Body of pancreas (tissue), 4 donors: ENCODE measurements at regions not wholly inside any gene's neighbourhood (a gene's known extent, or its start where the extent isn't known, plus 50 kb on each side); places are given as distances from the start of the nearest gene placed in this dataset.
"Not testable (repeated sequence)": the region's sequence is repeated elsewhere in the genome, so short reads cannot be mapped to it uniquely, and the experiment has no call there.

ENCODE experiments used
- ATAC-seq: fragments of 150-250 bp; one replicate; pipeline ENCODE4 v1.9.1; 2016
- DNase-seq, 4 donors: peaks; one replicate each; pipeline ENCODE4 v3.0.0-alpha.2; 2019
- H3K27ac ChIP-seq, 4 donors: fragments of 200-600 bp; sonication (generic); 1 replicate in 3 of 4; 2 replicates in 1 of 4; pipeline versions ENCODE4 v1.5.1 to v1.6.1; 2016 to 2019; ENCODE audit warnings: mild to moderate bottlenecking in 1 of 4, mixed read lengths in 1 of 4, moderate library complexity in 1 of 4
- H3K27me3 ChIP-seq, 2 donors: fragments of 200-600 bp; sonication (generic); one replicate each; pipeline ENCODE4 v1.6.0; 2016; ENCODE audit warnings: mild to moderate bottlenecking in 1 of 2
- H3K36me3 ChIP-seq, 2 donors: fragments of 200-600 bp; sonication (generic); replicated peaks in 1 of 2; 2 replicates each; pipeline ENCODE4 v1.5.1; 2016; ENCODE audit warnings: low read depth in 2 of 2; ENCODE audit not compliant: insufficient read depth in 1 of 2
- H3K4me1 ChIP-seq: fragments of 200-600 bp; sonication (generic); one replicate; pipeline ENCODE4 v1.6.0; 2016
- H3K4me3 ChIP-seq, 2 donors: fragments of 200-600 bp; sonication (generic); 1 replicate in 1 of 2; 2 replicates in 1 of 2; pipeline ENCODE4 v1.5.1; 2016 to 2019
- H3K9me3 ChIP-seq, 3 donors: fragments of 200-600 bp; sonication (generic); 1 replicate in 2 of 3; 2 replicates in 1 of 3; pipeline ENCODE4 v1.5.1; 2016
- POLR2A ChIP-seq, 3 donors: fragments of 450-650 bp; IDR thresholded peaks; one replicate each; pipeline ENCODE4 v1.6.1; 2016; ENCODE audit warnings: antibody characterized with exemption in 3 of 3, mild to moderate bottlenecking in 2 of 3
- WGBS, 2 donors: methylation state at CpG; one replicate each; pipeline ENCODE4 v1.1.5; 2017; 5-methylcytosine and 5-hydroxymethylcytosine counted together
- intact Hi-C: fragments of 100-400 bp; cut with DNase I; formaldehyde crosslinking; loops from one replicate; pipeline ENCODE4 v1.15.1; 2023
- TF ChIP-seq, protein P1 (sequence below), 7 experiments: fragments of 450-650 bp in 4 of 7; fragments of 200-600 bp in 3 of 7; sonication (generic) in 3 of 7; IDR thresholded peaks; one replicate each; pipeline ENCODE4 v1.5.1; 2016 to 2019; ENCODE audit warnings: antibody characterized with exemption in 7 of 7

DNA sequence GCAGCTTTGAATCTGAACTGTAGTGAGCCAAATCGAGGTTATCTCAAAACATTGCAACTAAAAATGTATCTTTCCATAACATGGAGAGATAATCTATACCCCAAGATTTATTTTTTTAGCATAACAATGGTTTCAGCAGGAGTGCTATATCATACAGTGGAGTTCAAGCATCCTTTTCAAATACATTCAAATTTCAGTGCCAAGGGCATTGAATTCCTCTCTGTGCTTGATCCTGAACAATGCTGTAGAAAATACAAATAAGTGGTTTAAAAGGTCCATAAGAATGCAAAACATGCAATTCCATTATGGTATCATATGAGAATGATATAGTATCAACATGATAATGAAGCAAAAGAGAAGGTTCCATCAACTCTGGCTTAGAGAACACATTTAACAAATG, 201.7 kb downstream of the TXNL1 start:
- Histone ChIP-seq H3K4me3 (no peak overlapping the region), H3K9me3 (no peaks in the 10 kb centered on the region), H3K27me3 (no peaks in the 10 kb centered on the region), H3K27ac (no peak overlapping the region), H3K36me3 (no peaks in the 10 kb centered on the region), H3K4me1 (no peaks in the 10 kb centered on the region)
- 40 to 54% methylated on average over 1 of the region's 1 CpG for WGBS, 2 donors
- ATAC-seq (no peak), DNase-seq (no peak)
- intact Hi-C loops = no loop called here
- TF ChIP-seq, protein P1, sequence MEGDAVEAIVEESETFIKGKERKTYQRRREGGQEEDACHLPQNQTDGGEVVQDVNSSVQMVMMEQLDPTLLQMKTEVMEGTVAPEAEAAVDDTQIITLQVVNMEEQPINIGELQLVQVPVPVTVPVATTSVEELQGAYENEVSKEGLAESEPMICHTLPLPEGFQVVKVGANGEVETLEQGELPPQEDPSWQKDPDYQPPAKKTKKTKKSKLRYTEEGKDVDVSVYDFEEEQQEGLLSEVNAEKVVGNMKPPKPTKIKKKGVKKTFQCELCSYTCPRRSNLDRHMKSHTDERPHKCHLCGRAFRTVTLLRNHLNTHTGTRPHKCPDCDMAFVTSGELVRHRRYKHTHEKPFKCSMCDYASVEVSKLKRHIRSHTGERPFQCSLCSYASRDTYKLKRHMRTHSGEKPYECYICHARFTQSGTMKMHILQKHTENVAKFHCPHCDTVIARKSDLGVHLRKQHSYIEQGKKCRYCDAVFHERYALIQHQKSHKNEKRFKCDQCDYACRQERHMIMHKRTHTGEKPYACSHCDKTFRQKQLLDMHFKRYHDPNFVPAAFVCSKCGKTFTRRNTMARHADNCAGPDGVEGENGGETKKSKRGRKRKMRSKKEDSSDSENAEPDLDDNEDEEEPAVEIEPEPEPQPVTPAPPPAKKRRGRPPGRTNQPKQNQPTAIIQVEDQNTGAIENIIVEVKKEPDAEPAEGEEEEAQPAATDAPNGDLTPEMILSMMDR (IDR thresholded peaks at IDR 0.05) = no peak
- TF ChIP-seq POLR2A (IDR thresholded peaks at IDR 0.05) = no peak

DNA sequence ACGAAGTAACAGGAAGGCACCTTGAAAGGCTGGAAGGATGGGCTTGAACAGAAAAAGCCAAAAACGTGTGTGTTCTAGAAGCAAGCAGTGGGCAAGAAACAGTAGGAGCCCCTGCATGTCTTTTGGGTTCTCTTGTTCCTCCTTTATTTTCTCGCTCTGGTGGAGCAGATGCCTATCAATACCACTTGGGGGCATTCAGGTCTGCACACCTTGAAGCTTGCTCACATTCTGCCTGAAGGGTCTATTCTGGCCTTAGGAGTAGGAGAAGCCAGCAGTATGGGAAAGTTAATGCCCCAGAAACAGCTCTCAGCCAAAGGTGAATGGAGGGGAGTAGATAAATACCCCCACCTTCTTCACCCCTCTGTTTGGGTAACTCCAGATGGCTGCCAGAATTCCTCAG, 204.5 kb downstream of the TXNL1 start:
- 82% methylated on average over 3 of the region's 3 CpGs for WGBS, 2 donors
- Histone ChIP-seq H3K36me3 (no peaks in the 10 kb centered on the region), H3K9me3 (no peaks in the 10 kb centered on the region), H3K4me3 (no peak overlapping the region), H3K4me1 (no peaks in the 10 kb centered on the region), H3K27ac (no peak overlapping the region), H3K27me3 (no peaks in the 10 kb centered on the region)
- intact Hi-C loops = no loop called here
- DNase-seq (no peak), ATAC-seq (no peak)
- TF ChIP-seq POLR2A (IDR thresholded peaks at IDR 0.05) = no peak
- TF ChIP-seq, protein P1 (IDR thresholded peaks at IDR 0.05) = no peak

DNA sequence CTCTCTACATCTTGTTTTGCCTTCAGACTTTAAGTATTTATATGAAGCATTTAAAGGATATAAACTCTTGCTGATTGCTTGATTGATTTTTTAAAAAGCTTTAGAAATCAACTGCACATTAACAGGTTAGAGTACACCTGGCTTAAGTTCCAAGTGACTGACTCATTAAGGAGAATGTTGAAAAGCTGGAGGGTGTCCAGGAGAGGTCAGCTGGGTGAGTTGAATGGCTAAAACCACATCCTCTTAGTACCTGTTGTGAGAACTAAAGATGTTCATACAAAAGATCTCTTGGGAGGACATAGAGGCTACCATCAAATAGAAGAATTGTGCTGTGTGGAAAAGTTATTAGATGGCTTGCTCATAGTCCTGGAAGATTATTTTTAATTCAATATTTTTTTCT, 206.8 kb downstream of the TXNL1 start:
- DNase-seq (peak; percentile 33 to 61 (median 48)), ATAC-seq (peak; percentile 48)
- Histone ChIP-seq H3K27me3 (no peaks in the 10 kb centered on the region), H3K27ac (no peak overlapping the region), H3K4me3 (no peak overlapping the region), H3K9me3 (no peaks in the 10 kb centered on the region), H3K36me3 (no peaks in the 10 kb centered on the region), H3K4me1 (no peaks in the 10 kb centered on the region)
- TF ChIP-seq, protein P1 (IDR thresholded peaks at IDR 0.05) = no peak
- TF ChIP-seq POLR2A (IDR thresholded peaks at IDR 0.05) = no peak
- intact Hi-C loops = no loop called here

DNA sequence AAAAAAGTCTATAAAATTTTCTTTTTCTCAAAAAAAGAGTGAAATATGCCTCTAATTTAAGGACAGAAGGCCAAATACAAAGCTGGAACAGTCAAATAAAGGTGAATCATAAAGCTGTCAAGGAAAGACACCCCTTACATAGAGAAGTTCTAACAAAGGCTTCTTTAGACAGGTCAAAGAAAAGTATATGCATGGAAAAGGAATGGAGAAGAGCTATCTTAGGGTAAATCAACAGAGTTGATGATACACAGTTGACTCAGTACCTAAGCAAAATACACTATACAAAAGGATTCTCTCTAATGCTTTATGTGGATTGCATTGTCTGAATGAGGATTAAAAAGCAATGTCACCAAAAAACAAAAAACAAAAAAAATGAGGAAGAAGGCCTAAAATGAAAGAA, 214.8 kb downstream of the TXNL1 start:
- DNase-seq = no peak
- no peak for TF ChIP-seq POLR2A (IDR thresholded peaks at IDR 0.05)
- TF ChIP-seq, protein P1 (IDR thresholded peaks at IDR 0.05) = no peak
- Histone ChIP-seq H3K4me1 (no peaks in the 10 kb centered on the region), H3K9me3 (no peaks in the 10 kb centered on the region), H3K4me3 (no peak overlapping the region), H3K27ac (no peak overlapping the region), H3K27me3 (no peaks in the 10 kb centered on the region), H3K36me3 (no peaks in the 10 kb centered on the region)
- intact Hi-C loops = no loop called here
- no peak for ATAC-seq

DNA sequence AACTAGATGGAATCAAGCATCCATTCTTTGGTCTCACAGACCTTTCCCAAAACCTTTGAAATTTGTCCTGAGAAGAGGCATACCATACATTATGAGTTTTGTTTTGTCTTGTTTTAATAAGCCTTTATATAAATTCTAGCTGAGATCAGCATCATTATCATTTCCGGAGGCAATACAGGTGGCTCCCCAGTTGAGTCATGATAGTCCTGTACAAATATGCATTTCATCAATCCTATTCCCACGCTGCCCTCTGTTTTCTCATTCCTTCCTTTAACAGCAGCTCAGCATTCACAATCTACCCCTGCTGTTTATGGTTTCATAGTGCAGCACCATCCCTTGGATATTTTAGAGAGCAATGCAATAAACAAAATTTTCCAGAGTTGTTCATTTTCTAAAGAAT, 216.7 kb downstream of the TXNL1 start:
- no peaks in the 10 kb centered on the region for H3K9me3 ChIP-seq
- no peaks in the 10 kb centered on the region for H3K36me3 ChIP-seq
- DNase-seq (no peak), ATAC-seq (no peak)
- intact Hi-C loops = no loop called here
- no peaks in the 10 kb centered on the region for H3K4me1 ChIP-seq
- WGBS, 2 donors = 76 to 90% methylated on average over 2 of the region's 2 CpGs
- TF ChIP-seq, protein P1 (IDR thresholded peaks at IDR 0.05) = no peak
- no peak for TF ChIP-seq POLR2A (IDR thresholded peaks at IDR 0.05)
- H3K27me3 ChIP-seq = no peaks in the 10 kb centered on the region
- H3K4me3 ChIP-seq = no peak overlapping the region
- no peak overlapping the region for H3K27ac ChIP-seq

DNA sequence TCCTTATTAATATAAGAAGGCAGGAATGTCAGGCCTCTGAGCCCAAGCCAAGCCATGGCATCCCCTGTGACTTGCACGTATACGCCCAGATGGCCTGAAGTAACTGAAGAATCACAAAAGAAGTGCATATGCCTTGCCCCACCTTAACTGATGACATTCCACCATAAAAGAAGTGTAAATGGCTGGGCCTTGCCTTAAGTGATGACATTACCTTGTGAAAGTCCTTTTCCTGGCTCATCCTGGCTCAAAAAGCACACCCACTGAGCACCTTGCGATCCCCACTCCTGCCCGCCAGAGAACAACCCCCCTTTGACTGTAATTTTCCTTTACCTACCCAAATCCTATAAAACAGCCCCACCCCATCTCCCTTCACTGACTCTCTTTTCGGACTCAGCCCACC, 217.5 kb downstream of the TXNL1 start:
- intact Hi-C loops, ATAC-seq: not testable (repeated sequence)
- WGBS, 2 donors = 89 to 97% methylated on average over 5 of the region's 5 CpGs

More for the DNA sequence above, 217.5 kb downstream of the TXNL1 start:
- H3K36me3 ChIP-seq, H3K4me3 ChIP-seq, H3K9me3 ChIP-seq, H3K27ac ChIP-seq, DNase-seq, H3K27me3 ChIP-seq, H3K4me1 ChIP-seq: not testable (repeated sequence)
